ENCODE measurements at regions not wholly inside any gene's neighbourhood (a gene's known extent, or its start where the extent isn't known, plus 50 kb on each side); places are given as distances from the start of the nearest gene placed in this dataset.

GRCh38 chr6:163670336-163670735 is 255.8 kb downstream of the QKI start:
- TF ChIP-seq CTCF (IDR thresholded peaks at IDR 0.05), result no peak
- TF ChIP-seq POLR2A (IDR thresholded peaks at IDR 0.05), result no peak

All from tibial nerve (tissue), 3 donors.